Smooth muscle cell (in vitro differentiated cells): ENCODE measurements at regions not wholly inside any gene's neighbourhood (a gene's known extent, or its start where the extent isn't known, plus 50 kb on each side); places are given as distances from the start of the nearest gene placed in this dataset.
"Not testable (repeated sequence)": the region's sequence is repeated elsewhere in the genome, so short reads cannot be mapped to it uniquely, and the experiment has no call there.

Experiments
- DNase-seq: peaks from one replicate; lab custom pipeline; 2025; ENCODE audit not compliant: unreplicated experiment; lab: John Stamatoyannopoulos, UW
- H2AFZ ChIP-seq: fragments of 200-600 bp; sonication (generic); 2 replicates; pipeline ENCODE4 v1.6.0; 2016; ENCODE audit warnings: antibody characterized with exemption, low read depth, mild to moderate bottlenecking
- H3F3A ChIP-seq: fragments of 200-600 bp; sonication (generic); 2 replicates; pipeline ENCODE4 v1.6.0; 2017; ENCODE audit warnings: antibody characterized with exemption, low read depth
- H3K27ac ChIP-seq: fragments of 200-600 bp; sonication (generic); 2 replicates; pipeline ENCODE4 v1.5.1; 2016; ENCODE audit warnings: low read depth, mild to moderate bottlenecking
- H3K27me3 ChIP-seq: fragments of 200-600 bp; sonication (generic); 2 replicates; pipeline ENCODE4 v1.6.1; 2016; ENCODE audit warnings: low read depth, mild to moderate bottlenecking
- H3K36me3 ChIP-seq: fragments of 200-600 bp; sonication (generic); 2 replicates; pipeline ENCODE4 v1.5.1; 2016; ENCODE audit warnings: low read depth
- H3K4me1 ChIP-seq: fragments of 200-600 bp; sonication (generic); 2 replicates; pipeline ENCODE4 v1.5.1; 2016; ENCODE audit warnings: low read depth
- H3K4me2 ChIP-seq: fragments of 200-600 bp; sonication (generic); 2 replicates; pipeline ENCODE4 v1.6.0; 2016; ENCODE audit warnings: mild to moderate bottlenecking
- H3K4me3 ChIP-seq: fragments of 200-600 bp; sonication (generic); 2 replicates; pipeline ENCODE4 v1.5.1; 2016; ENCODE audit warnings: mild to moderate bottlenecking
- H3K79me2 ChIP-seq: fragments of 200-600 bp; sonication (generic); 2 replicates; pipeline ENCODE4 v1.6.0; 2016; ENCODE audit warnings: low read depth, mild to moderate bottlenecking
- H3K9ac ChIP-seq: fragments of 200-600 bp; sonication (generic); 2 replicates; pipeline ENCODE4 v1.6.0; 2016; ENCODE audit warnings: low read depth
- H3K9me3 ChIP-seq: fragments of 200-600 bp; sonication (generic); replicated peaks from 2 replicates; pipeline ENCODE4 v1.5.1; 2016; ENCODE audit warnings: low read depth
- H4K20me1 ChIP-seq: fragments of 200-600 bp; sonication (generic); 2 replicates; pipeline ENCODE4 v1.6.0; 2016; ENCODE audit warnings: low read depth
- CTCF ChIP-seq: fragments of 200-600 bp; sonication (generic); IDR thresholded peaks from 2 replicates; pipeline ENCODE4 v1.5.1; 2017; ENCODE audit warnings: borderline replicate concordance, mild to moderate bottlenecking, antibody characterized with exemption; ENCODE audit not compliant: insufficient read depth, poor library complexity, severe bottlenecking
- WGBS: methylation state at CpG from one replicate; pipeline ENCODE4 v1.1.7; 2016; ENCODE audit warnings: low lambda C conversion rate; 5-methylcytosine and 5-hydroxymethylcytosine counted together

GRCh38 chr16:77509051-77509450, 74.2 kb upstream of the ADAMTS18 start:
- no peak for TF ChIP-seq CTCF
- 86% methylated on average over 5 of the region's 5 CpGs for WGBS
- H3K79me2 ChIP-seq: no peaks in the 10 kb centered on the region
- no peak for DNase-seq
- no peak overlapping the region for H3K4me2 ChIP-seq
- no peaks in the 10 kb centered on the region for H3K9me3 ChIP-seq
- H3K27ac ChIP-seq: no peak overlapping the region
- H3K36me3 ChIP-seq: no peaks in the 10 kb centered on the region
- H3K4me3 ChIP-seq: no peak overlapping the region
- H4K20me1 ChIP-seq: no peaks in the 10 kb centered on the region
- no peak overlapping the region for H2AFZ ChIP-seq
- peaks cover 5% of the 10 kb centered on the region for H3K4me1 ChIP-seq
- H3F3A ChIP-seq: no peaks in the 10 kb centered on the region
- no peak overlapping the region for H3K9ac ChIP-seq
- H3K27me3 ChIP-seq: no peaks in the 10 kb centered on the region

- H3K4me1 ChIP-seq: peaks cover 5% of the 10 kb centered on the region
- H3K4me3 ChIP-seq: no peak overlapping the region
- no peaks in the 10 kb centered on the region for H4K20me1 ChIP-seq
- no peaks in the 10 kb centered on the region for H3F3A ChIP-seq
- DNase-seq: no peak
- H3K36me3 ChIP-seq: no peaks in the 10 kb centered on the region
- 70% methylated on average over 6 of the region's 6 CpGs for WGBS
- no peak overlapping the region for H2AFZ ChIP-seq
- no peaks in the 10 kb centered on the region for H3K79me2 ChIP-seq
- H3K9me3 ChIP-seq: no peaks in the 10 kb centered on the region
- H3K27me3 ChIP-seq: no peaks in the 10 kb centered on the region
- no peak overlapping the region for H3K27ac ChIP-seq
- no peak for TF ChIP-seq CTCF
- H3K9ac ChIP-seq: no peak overlapping the region
- no peak overlapping the region for H3K4me2 ChIP-seq
Measured at GRCh38 chr16:77509796-77510195, 75.0 kb upstream of the ADAMTS18 start.

- DNase-seq: no peak
- H3F3A ChIP-seq: no peaks in the 10 kb centered on the region
- no peaks in the 10 kb centered on the region for H3K9me3 ChIP-seq
- no peaks in the 10 kb centered on the region for H4K20me1 ChIP-seq
- H3K36me3 ChIP-seq: no peaks in the 10 kb centered on the region
- H3K4me1 ChIP-seq: peaks cover 5% of the 10 kb centered on the region
- WGBS: 89% methylated on average over 5 of the region's 5 CpGs
- H3K9ac ChIP-seq: no peak overlapping the region
- H3K79me2 ChIP-seq: no peaks in the 10 kb centered on the region
- H3K27me3 ChIP-seq: no peaks in the 10 kb centered on the region
- H3K27ac ChIP-seq: no peak overlapping the region
- H3K4me2 ChIP-seq: no peak overlapping the region
- no peak overlapping the region for H3K4me3 ChIP-seq
- no peak for TF ChIP-seq CTCF
- H2AFZ ChIP-seq: no peak overlapping the region
Measured at GRCh38 chr16:77511053-77511452, 76.2 kb upstream of the ADAMTS18 start.

- H3K36me3 ChIP-seq: no peaks in the 10 kb centered on the region
- WGBS: 85% methylated on average over 5 of the region's 5 CpGs
Measured at GRCh38 chr16:77514500-77515220, 79.8 kb upstream of the ADAMTS18 start.

GRCh38 chr16:77525226-77525625, 90.4 kb upstream of the ADAMTS18 start:
- not testable (repeated sequence) for H3K4me3 ChIP-seq, H3K4me2 ChIP-seq, H4K20me1 ChIP-seq, H3K27me3 ChIP-seq, H3K9me3 ChIP-seq, H3F3A ChIP-seq, H3K36me3 ChIP-seq, H3K9ac ChIP-seq, H2AFZ ChIP-seq, DNase-seq, H3K27ac ChIP-seq, H3K79me2 ChIP-seq, H3K4me1 ChIP-seq
- WGBS: 76% methylated on average over 6 of the region's 6 CpGs

More at GRCh38 chr16:77514500-77515220, 79.8 kb upstream of the ADAMTS18 start:
- Histone ChIP-seq H3K4me2 (no peak overlapping the region), H3F3A (no peaks in the 10 kb centered on the region), H3K4me3 (no peak overlapping the region), H3K27me3 (no peaks in the 10 kb centered on the region), H2AFZ (no peak overlapping the region), H4K20me1 (no peaks in the 10 kb centered on the region), H3K27ac (no peak overlapping the region), H3K79me2 (no peaks in the 10 kb centered on the region), H3K9ac (no peak overlapping the region), H3K4me1 (peaks cover 5% of the 10 kb centered on the region), H3K9me3 (no peaks in the 10 kb centered on the region)
- DNase-seq: no peak
- TF ChIP-seq CTCF: no peak
